PFSK-1 (cell line): ENCODE measurements at regions not wholly inside any gene's neighbourhood (a gene's known extent, or its start where the extent isn't known, plus 50 kb on each side); places are given as distances from the start of the nearest gene placed in this dataset.

Experiments used
- FOXP2 ChIP-seq: optimal IDR thresholded peaks from 2 replicates; pipeline ENCODE3; 2011; ENCODE audit warnings: borderline replicate concordance, control low read depth, inconsistent platforms; ENCODE audit not compliant: insufficient read depth; ENCODE audit errors: extremely low read length, extremely low read depth
- POLR2AphosphoS5 ChIP-seq: IDR thresholded peaks from 2 replicates; pipeline ENCODE4 v1.6.1; 2012; ENCODE audit warnings: low read depth, mild to moderate bottlenecking, control low read depth, low read length, moderate library complexity
- SIN3A ChIP-seq: IDR thresholded peaks from 2 replicates; pipeline ENCODE4 v1.6.1; 2012; ENCODE audit warnings: mild to moderate bottlenecking, low read length, moderate library complexity, borderline replicate concordance; ENCODE audit not compliant: insufficient read depth
- TAF1 ChIP-seq: IDR thresholded peaks from 2 replicates; pipeline ENCODE4 v1.6.1; 2012; ENCODE audit warnings: low read length, control low read depth, borderline replicate concordance; ENCODE audit not compliant: insufficient read depth
- TF ChIP-seq, protein P1 (sequence below), 2 experiments: IDR thresholded peaks; 2 replicates each; pipeline versions ENCODE4 v1.6.1 to v1.8.0; 2011 to 2012; ENCODE audit warnings: low read depth in 2 of 2, low read length in 2 of 2, control low read depth in 1 of 2, inconsistent platforms in 1 of 2, mild to moderate bottlenecking in 1 of 2, moderate library complexity in 1 of 2; ENCODE audit not compliant: insufficient read depth in 1 of 2

GRCh38 chr3:88262527-88262926 lies 112.8 kb downstream of the C3orf38 start:
- TF ChIP-seq, protein P1, sequence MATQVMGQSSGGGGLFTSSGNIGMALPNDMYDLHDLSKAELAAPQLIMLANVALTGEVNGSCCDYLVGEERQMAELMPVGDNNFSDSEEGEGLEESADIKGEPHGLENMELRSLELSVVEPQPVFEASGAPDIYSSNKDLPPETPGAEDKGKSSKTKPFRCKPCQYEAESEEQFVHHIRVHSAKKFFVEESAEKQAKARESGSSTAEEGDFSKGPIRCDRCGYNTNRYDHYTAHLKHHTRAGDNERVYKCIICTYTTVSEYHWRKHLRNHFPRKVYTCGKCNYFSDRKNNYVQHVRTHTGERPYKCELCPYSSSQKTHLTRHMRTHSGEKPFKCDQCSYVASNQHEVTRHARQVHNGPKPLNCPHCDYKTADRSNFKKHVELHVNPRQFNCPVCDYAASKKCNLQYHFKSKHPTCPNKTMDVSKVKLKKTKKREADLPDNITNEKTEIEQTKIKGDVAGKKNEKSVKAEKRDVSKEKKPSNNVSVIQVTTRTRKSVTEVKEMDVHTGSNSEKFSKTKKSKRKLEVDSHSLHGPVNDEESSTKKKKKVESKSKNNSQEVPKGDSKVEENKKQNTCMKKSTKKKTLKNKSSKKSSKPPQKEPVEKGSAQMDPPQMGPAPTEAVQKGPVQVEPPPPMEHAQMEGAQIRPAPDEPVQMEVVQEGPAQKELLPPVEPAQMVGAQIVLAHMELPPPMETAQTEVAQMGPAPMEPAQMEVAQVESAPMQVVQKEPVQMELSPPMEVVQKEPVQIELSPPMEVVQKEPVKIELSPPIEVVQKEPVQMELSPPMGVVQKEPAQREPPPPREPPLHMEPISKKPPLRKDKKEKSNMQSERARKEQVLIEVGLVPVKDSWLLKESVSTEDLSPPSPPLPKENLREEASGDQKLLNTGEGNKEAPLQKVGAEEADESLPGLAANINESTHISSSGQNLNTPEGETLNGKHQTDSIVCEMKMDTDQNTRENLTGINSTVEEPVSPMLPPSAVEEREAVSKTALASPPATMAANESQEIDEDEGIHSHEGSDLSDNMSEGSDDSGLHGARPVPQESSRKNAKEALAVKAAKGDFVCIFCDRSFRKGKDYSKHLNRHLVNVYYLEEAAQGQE (IDR thresholded peaks at IDR 0.05; ENCODE audit: insufficient read depth in 1 of 2, low read depth in 2 of 2, low read length in 2 of 2): no peak
- no peak for TF ChIP-seq POLR2AphosphoS5
- no peak for TF ChIP-seq TAF1
- no peak for TF ChIP-seq FOXP2
- no peak for TF ChIP-seq SIN3A

DNA sequence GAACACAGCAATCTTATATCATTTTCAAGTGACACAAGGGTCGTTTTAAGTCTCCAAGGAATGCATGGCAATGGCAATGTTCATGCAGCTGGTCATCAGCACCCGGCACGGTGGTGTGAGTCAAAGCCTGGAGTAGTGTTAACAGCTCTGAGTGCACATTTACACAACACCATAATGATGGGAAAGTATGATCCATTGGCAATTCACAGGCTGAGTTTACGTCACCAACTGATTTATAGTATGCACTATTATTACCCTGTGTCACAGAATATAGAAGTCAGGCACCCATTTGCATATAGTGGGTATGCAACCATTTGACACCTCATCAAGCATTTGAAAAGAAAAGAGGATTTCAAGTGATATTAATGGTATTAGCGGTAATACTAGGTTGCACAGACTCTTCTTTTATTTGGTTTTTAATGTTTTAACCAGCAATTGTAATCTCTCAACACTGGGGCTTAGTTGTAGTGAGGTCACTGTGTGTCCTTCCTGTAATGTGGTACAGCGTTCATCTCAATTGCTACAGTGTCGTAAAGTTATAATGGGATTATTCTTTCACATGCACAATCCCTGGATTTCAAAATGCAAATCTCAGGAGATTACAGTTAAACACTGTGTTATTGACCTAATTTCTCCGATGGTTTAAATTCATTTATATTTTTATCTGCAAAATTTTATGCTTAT lies 113.8 kb downstream of the C3orf38 start:
- TF ChIP-seq TAF1 (no peak), FOXP2 (no peak), SIN3A (no peak), POLR2AphosphoS5 (no peak)
- TF ChIP-seq, protein P1 (IDR thresholded peaks at IDR 0.05; ENCODE audit: insufficient read depth in 1 of 2, low read depth in 2 of 2, low read length in 2 of 2): no peak

DNA sequence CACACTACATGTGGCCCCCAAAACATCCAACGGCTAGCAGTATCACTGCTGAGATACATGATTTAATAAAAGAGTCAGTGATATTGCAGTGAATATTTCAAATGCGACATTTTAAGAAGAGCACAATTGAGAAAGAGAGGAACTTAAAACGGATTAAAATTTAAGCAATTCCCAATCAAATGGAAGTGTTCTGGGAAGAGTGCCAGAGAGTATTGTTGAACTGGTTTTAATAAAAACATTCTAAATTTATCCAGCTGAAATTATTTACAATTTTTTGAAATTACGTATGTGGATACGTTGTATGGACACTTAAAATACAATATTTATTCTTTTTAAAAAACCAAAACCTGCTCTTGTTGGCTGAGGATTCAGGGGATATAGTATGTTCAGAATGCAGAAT lies 117.7 kb downstream of the C3orf38 start:
- no peak for TF ChIP-seq TAF1
- TF ChIP-seq POLR2AphosphoS5: no peak
- no peak for TF ChIP-seq SIN3A
- no peak for TF ChIP-seq FOXP2
- TF ChIP-seq, protein P1 (IDR thresholded peaks at IDR 0.05; ENCODE audit: insufficient read depth in 1 of 2, low read depth in 2 of 2, low read length in 2 of 2): no peak

DNA sequence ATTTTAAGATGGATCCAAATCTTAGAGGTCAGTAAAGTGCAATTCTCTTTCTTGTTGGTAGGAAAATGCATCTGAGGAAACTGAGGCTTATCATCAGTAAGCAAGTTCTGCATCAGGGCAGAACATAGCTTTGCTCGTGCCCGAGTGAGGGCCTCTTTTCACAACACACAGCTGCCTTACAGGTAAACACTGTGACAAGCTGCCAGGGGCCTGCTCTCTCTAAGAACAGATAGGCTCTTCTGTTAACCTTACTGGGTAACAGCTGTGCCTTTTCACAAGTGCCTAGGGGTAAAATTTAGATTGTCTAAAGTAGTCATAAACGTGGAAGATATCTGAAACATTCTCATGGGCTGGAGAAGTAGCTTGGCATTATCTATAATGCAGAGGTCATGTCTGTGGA lies 118.1 kb downstream of the C3orf38 start:
- TF ChIP-seq FOXP2 (no peak), POLR2AphosphoS5 (no peak), TAF1 (no peak), SIN3A (no peak)
- TF ChIP-seq, protein P1 (IDR thresholded peaks at IDR 0.05; ENCODE audit: insufficient read depth in 1 of 2, low read depth in 2 of 2, low read length in 2 of 2): no peak

DNA sequence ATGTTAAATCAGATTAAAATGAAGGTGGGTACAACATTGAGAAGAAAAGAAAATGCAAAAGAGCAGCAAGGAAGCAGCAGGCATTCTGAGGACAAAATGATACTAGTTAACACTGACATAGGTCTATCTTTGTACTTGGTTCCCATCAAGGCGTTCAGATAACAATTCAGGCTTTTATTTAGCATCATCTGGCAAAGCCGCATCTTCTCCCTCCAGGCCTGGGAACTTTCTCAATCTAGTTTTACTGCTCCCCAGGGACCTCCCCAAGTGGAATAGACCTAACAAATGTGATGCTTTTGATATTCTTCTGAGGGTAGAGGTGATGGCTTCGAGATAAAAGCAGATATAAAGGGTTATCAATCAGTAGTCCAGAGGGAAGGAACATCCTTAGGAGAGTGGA lies 130.6 kb downstream of the C3orf38 start:
- TF ChIP-seq POLR2AphosphoS5 (no peak), TAF1 (no peak), FOXP2 (no peak), SIN3A (no peak)
- TF ChIP-seq, protein P1 (IDR thresholded peaks at IDR 0.05; ENCODE audit: insufficient read depth in 1 of 2, low read depth in 2 of 2, low read length in 2 of 2): no peak
